Upper lobe of left lung (tissue), 4 donors: ENCODE measurements at regions not wholly inside any gene's neighbourhood (a gene's known extent, or its start where the extent isn't known, plus 50 kb on each side); places are given as distances from the start of the nearest gene placed in this dataset.

Experiments
- POLR2A ChIP-seq, 4 donors: fragments of 450-650 bp; IDR thresholded peaks; one replicate each; pipeline ENCODE4 v1.5.1; 2016 to 2017; ENCODE audit warnings: antibody characterized with exemption in 4 of 4, mild to moderate bottlenecking in 2 of 4
- POLR2AphosphoS5 ChIP-seq, 2 donors: sonication (generic); formaldehyde crosslinking; IDR thresholded peaks; one replicate each; pipeline ENCODE4 v1.5.1; 2017; ENCODE audit warnings: antibody characterized with exemption in 2 of 2
- TF ChIP-seq, protein P1 (sequence below), 6 experiments: fragments of 450-650 bp in 4 of 6; fragments of 200-600 bp in 2 of 6; sonication (generic) in 2 of 6; IDR thresholded peaks; one replicate each; pipeline ENCODE4 v1.5.1; 2016 to 2019; ENCODE audit warnings: antibody characterized with exemption in 6 of 6

DNA sequence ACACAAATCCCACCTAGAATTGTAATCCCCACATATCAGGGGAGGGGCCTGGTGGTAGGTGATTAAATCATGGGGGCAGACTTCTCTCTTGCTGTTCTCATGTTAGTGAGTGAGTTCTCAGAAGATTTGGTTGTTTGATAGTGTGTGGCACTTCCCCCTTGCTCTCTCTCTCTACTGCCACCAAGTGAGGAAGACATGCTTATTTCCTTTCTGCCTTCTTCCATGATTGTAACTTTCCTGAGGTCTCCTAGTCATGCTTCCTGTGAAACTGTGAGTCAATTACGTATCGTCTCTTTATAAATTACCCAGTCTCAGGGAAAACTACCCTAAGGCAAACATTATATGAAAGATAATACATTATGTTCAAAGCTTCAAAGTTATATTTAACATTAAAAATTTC lies 1297.5 kb upstream of the CITED2 start:
- TF ChIP-seq, protein P1, sequence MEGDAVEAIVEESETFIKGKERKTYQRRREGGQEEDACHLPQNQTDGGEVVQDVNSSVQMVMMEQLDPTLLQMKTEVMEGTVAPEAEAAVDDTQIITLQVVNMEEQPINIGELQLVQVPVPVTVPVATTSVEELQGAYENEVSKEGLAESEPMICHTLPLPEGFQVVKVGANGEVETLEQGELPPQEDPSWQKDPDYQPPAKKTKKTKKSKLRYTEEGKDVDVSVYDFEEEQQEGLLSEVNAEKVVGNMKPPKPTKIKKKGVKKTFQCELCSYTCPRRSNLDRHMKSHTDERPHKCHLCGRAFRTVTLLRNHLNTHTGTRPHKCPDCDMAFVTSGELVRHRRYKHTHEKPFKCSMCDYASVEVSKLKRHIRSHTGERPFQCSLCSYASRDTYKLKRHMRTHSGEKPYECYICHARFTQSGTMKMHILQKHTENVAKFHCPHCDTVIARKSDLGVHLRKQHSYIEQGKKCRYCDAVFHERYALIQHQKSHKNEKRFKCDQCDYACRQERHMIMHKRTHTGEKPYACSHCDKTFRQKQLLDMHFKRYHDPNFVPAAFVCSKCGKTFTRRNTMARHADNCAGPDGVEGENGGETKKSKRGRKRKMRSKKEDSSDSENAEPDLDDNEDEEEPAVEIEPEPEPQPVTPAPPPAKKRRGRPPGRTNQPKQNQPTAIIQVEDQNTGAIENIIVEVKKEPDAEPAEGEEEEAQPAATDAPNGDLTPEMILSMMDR (IDR thresholded peaks at IDR 0.05): no peak
- no peak for TF ChIP-seq POLR2AphosphoS5 (IDR thresholded peaks at IDR 0.05)
- no peak for TF ChIP-seq POLR2A (IDR thresholded peaks at IDR 0.05)
